Cardiac muscle cell (in vitro differentiated cells and primary cell): ENCODE measurements at regions not wholly inside any gene's neighbourhood (a gene's known extent, or its start where the extent isn't known, plus 50 kb on each side); places are given as distances from the start of the nearest gene placed in this dataset.
"Not testable (repeated sequence)": the region's sequence is repeated elsewhere in the genome, so short reads cannot be mapped to it uniquely, and the experiment has no call there.

Experiments
- DNase-seq, 2 donors: peaks; one replicate each; pipeline versions ENCODE4 v3.0.0 to v3.0.0-alpha.2; 2010 to 2017; ENCODE audit warnings: low read depth in 1 of 2, low spot score in 1 of 2
- H3K27ac ChIP-seq: fragments of 200-600 bp; sonication (generic); 2 replicates; pipeline ENCODE4 v1.5.1; 2016
- H3K27me3 ChIP-seq: fragments of 200-600 bp; sonication (generic); 2 replicates; pipeline ENCODE4 v1.6.0; 2016; ENCODE audit warnings: control low read depth
- H3K36me3 ChIP-seq: fragments of 200-600 bp; sonication (generic); 2 replicates; pipeline ENCODE4 v1.5.1; 2016; ENCODE audit warnings: control low read depth
- H3K4me1 ChIP-seq: fragments of 200-600 bp; sonication (generic); 2 replicates; pipeline ENCODE4 v1.8.1; 2017; ENCODE audit warnings: low read depth, mild to moderate bottlenecking, mixed run types
- H3K4me3 ChIP-seq: fragments of 200-600 bp; sonication (generic); 2 replicates; pipeline ENCODE4 v1.5.1; 2016; ENCODE audit warnings: mild to moderate bottlenecking
- H3K9me3 ChIP-seq: fragments of 200-600 bp; sonication (generic); 2 replicates; pipeline ENCODE4 v1.5.1; 2017; ENCODE audit warnings: low read depth, mild to moderate bottlenecking, control low read depth
- CTCF ChIP-seq: IDR thresholded peaks from 2 replicates; pipeline ENCODE4 v1.5.1; 2012; ENCODE audit warnings: low read depth, mild to moderate bottlenecking, low read length

DNA sequence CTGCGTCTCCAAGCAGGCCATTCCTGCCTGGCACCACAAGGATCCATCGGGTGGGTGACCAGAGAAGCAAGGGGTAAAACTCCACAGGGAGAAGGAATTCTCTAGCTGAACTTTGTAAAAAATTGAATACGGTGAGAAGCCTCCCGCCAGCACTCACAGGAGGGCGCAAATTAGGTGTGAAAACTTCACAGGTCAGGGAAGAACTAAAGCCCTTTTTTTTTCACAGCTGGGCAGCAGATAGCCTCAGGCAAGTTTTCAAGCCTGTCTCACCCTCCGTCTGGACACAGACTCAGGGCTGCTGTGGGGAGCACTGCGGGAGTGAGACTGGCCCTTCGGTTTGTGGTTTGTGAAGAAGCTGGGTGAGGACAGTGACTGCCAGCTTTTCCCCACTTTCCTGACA lies 224.1 kb upstream of the FGF16 start:
- no peak for DNase-seq
- TF ChIP-seq CTCF = no peak

DNA sequence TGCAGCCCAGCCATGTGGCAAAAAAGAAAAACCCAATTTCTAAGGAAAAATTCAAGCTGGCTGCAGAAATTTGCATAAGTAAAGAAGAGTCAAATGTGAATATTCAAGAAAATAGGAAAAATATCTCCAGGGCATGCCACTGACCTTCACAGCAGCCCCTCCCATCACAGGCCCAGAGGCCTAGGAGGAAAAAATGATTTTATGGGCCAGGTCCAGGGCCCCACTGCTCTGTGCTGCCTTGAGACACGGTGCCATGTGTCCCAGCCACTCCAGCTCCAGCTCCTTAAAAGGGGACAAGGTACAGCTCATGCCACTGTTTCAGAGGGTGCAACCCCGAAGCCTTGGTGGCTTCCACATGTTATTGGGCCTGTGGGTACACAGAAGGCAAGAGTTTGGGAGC lies 182.7 kb upstream of the FGF16 start:
- DNase-seq = no peak
- no peak for TF ChIP-seq CTCF
- H3K4me1 ChIP-seq = no peaks in the 10 kb centered on the region

More for the DNA sequence above, 224.1 kb upstream of the FGF16 start:
- H3K36me3 ChIP-seq = no peaks in the 10 kb centered on the region
- no peaks in the 10 kb centered on the region for H3K27me3 ChIP-seq
- no peaks in the 10 kb centered on the region for H3K9me3 ChIP-seq
- H3K4me3 ChIP-seq = no peak overlapping the region
- H3K27ac ChIP-seq = no peak overlapping the region
- no peaks in the 10 kb centered on the region for H3K4me1 ChIP-seq

GRCh38 chrX:77275392-77275791 lies 171.8 kb upstream of the FGF16 start:
- H3K9me3 ChIP-seq = no peaks in the 10 kb centered on the region
- H3K4me3 ChIP-seq = no peak overlapping the region
- DNase-seq = no peak
- H3K27me3 ChIP-seq = no peaks in the 10 kb centered on the region
- no peaks in the 10 kb centered on the region for H3K36me3 ChIP-seq
- H3K4me1 ChIP-seq = no peaks in the 10 kb centered on the region
- H3K27ac ChIP-seq = no peak overlapping the region
- no peak for TF ChIP-seq CTCF

More for the DNA sequence above, 182.7 kb upstream of the FGF16 start:
- Histone ChIP-seq H3K27ac (no peak overlapping the region), H3K27me3 (no peaks in the 10 kb centered on the region), H3K9me3 (no peaks in the 10 kb centered on the region), H3K4me3 (no peak overlapping the region), H3K36me3 (no peaks in the 10 kb centered on the region)

GRCh38 chrX:77276742-77277141 lies 170.4 kb upstream of the FGF16 start:
- no peak for DNase-seq
- no peaks in the 10 kb centered on the region for H3K27me3 ChIP-seq
- no peaks in the 10 kb centered on the region for H3K4me1 ChIP-seq
- H3K27ac ChIP-seq = no peak overlapping the region
- H3K36me3 ChIP-seq = no peaks in the 10 kb centered on the region
- no peak for TF ChIP-seq CTCF
- H3K9me3 ChIP-seq = no peaks in the 10 kb centered on the region
- no peak overlapping the region for H3K4me3 ChIP-seq

DNA sequence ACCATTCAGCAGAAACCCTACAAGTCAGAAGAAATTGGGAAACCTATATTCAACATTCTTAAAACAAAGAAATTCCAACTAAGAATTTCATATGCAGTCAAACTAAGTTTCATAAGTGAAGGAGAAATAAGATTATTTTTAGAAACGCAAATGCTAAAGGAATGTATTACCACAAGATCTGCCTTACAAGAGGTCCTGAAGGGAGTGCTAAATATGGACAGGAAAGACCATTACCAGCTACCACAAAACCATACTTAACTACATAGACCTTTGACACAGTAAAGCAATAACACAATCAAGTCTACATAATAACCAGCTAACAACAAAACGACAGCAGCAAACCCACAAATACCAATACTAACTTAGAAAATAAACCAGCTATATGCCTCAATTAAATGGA lies 169.3 kb upstream of the FGF16 start:
- H3K4me3 ChIP-seq = no peak overlapping the region
- no peak overlapping the region for H3K27ac ChIP-seq
- no peaks in the 10 kb centered on the region for H3K4me1 ChIP-seq
- no peaks in the 10 kb centered on the region for H3K27me3 ChIP-seq
- H3K9me3 ChIP-seq = no peaks in the 10 kb centered on the region
- DNase-seq = no peak
- no peak for TF ChIP-seq CTCF
- no peaks in the 10 kb centered on the region for H3K36me3 ChIP-seq

DNA sequence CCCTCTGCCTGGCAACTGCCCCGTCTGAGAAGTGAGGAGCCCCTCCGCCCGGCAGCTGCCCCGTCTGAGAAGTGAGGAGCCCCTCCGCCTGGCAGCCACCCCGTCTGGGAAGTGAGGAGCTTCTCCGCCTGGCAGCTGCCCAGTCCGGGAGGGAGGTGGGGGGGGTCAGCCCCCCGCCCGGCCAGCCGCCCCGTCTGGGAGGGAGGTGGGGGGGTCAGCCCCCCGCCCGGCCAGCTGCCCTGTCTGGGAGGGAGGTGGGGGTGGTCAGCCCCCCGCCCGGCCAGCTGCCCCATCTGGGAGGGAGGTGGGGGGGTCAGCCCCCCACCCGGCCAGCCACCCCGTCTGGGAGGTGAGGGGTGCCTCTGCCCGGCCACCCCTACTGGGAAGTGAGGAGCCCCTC lies 167.8 kb upstream of the FGF16 start:
- H3K9me3 ChIP-seq = not testable (repeated sequence)

More for the DNA sequence above, 167.8 kb upstream of the FGF16 start:
- not testable (repeated sequence) for H3K27me3 ChIP-seq, DNase-seq, H3K36me3 ChIP-seq, H3K4me3 ChIP-seq, H3K27ac ChIP-seq, H3K4me1 ChIP-seq
